Activated CD4-positive, alpha-beta T cell treated with anti-CD3 and anti-CD28 coated beads for 36 hours (primary cell): ENCODE measurements at regions not wholly inside any gene's neighbourhood (a gene's known extent, or its start where the extent isn't known, plus 50 kb on each side); places are given as distances from the start of the nearest gene placed in this dataset.

Experiments
- ATAC-seq: fragments of 200-7000 bp; cut with Tn5 transposase; one replicate; pipeline ENCODE4 v1.10.0; 2021; ENCODE audit warnings: mild to moderate bottlenecking, moderate library complexity
- CTCF ChIA-PET: fragments of 350-600 bp; sonication (Branson Sonifier 250); formaldehyde crosslinking; loops from one replicate; lab custom pipeline; 2021; ENCODE audit warnings: antibody characterized with exemption; lab: Charles Lee
- POLR2A ChIA-PET: fragments of 350-600 bp; sonication (Branson Sonifier 250); formaldehyde crosslinking; loops from one replicate; lab custom pipeline; 2021; ENCODE audit warnings: antibody characterized with exemption, inconsistent platforms; lab: Charles Lee
- DNase-seq: peaks from one replicate; pipeline ENCODE4 v3.0.0-alpha.2; 2020
- H3K27ac Mint-ChIP-seq: one replicate; pipeline ENCODE4 v1.8.0; 2021; ENCODE audit warnings: mixed read lengths
- H3K27me3 Mint-ChIP-seq: one replicate; pipeline ENCODE4 v1.8.0; 2021; ENCODE audit warnings: mixed read lengths
- H3K36me3 Mint-ChIP-seq: one replicate; pipeline ENCODE4 v1.8.0; 2021; ENCODE audit warnings: low read depth, mixed read lengths
- H3K4me1 Mint-ChIP-seq: one replicate; pipeline ENCODE4 v1.8.0; 2021; ENCODE audit warnings: mixed read lengths
- H3K4me3 Mint-ChIP-seq: one replicate; pipeline ENCODE4 v1.8.0; 2021; ENCODE audit warnings: mild to moderate bottlenecking, moderate library complexity, mixed read lengths
- H3K9me3 Mint-ChIP-seq: one replicate; pipeline ENCODE4 v1.8.0; 2021; ENCODE audit warnings: low read depth, mixed read lengths
- intact Hi-C, 2 experiments: fragments of 100-400 bp; cut with DNase I in 1 of 2; cut with micrococcal nuclease in 1 of 2; formaldehyde crosslinking; loops; one replicate each; pipeline versions ENCODE4 v1.14.2 to v1.15.1; 2022 to 2024; cut with DNase I, micrococcal nuclease

DNA sequence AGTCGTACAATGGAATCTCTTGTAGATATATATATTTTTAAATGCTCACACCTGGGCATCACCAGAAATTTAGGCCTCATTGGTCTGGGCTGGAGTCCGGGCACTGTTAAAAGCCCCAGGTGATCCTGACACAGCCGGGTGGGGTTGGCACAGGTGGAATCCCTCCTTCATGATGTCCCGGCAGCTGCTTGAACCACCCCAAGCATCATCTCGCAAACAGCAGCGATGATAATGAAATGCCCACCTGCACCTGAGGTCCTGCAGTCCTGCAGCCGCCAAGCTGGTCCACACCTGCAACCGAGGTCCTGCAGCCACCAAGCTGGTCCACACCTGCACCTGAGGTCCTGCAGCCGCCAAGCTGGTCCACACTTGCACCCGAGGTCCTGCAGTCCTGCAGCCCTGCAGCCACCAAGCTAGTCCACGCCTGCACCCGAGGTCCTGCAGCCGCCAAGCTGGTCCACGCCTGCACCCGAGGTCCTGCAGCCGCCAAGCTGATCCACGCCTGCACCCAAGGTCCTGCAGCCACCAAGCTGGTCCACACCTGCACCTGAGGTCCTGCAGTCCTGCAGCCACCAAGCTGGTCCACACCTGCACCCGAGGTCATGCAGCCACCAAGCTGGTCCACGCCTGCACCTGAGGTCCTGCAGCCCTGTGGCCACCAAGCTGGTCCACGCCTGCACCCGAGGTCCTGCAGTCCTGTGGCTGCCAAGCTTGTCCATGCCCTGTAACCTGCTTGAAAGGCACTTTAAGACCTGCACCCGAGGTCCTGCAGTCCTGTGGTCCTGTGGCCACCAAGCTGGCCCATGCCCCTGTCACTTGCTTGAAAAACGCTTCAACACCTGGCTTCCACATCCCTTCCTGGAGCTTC is 261.2 kb downstream of the DLL1 start:
- H3K9me3 Mint-ChIP-seq, result no peaks in the 10 kb centered on the region
- no peaks in the 10 kb centered on the region for H3K4me1 Mint-ChIP-seq
- intact Hi-C loops, result no loop called here
- H3K4me3 Mint-ChIP-seq, result no peak overlapping the region
- CTCF ChIA-PET, result no interaction called here
- H3K36me3 Mint-ChIP-seq, result no peaks in the 10 kb centered on the region
- POLR2A ChIA-PET, result no interaction called here
- H3K27me3 Mint-ChIP-seq, result peaks cover 2% of the 10 kb centered on the region
- ATAC-seq (no peak), DNase-seq (no peak)
- H3K27ac Mint-ChIP-seq, result no peak overlapping the region

DNA sequence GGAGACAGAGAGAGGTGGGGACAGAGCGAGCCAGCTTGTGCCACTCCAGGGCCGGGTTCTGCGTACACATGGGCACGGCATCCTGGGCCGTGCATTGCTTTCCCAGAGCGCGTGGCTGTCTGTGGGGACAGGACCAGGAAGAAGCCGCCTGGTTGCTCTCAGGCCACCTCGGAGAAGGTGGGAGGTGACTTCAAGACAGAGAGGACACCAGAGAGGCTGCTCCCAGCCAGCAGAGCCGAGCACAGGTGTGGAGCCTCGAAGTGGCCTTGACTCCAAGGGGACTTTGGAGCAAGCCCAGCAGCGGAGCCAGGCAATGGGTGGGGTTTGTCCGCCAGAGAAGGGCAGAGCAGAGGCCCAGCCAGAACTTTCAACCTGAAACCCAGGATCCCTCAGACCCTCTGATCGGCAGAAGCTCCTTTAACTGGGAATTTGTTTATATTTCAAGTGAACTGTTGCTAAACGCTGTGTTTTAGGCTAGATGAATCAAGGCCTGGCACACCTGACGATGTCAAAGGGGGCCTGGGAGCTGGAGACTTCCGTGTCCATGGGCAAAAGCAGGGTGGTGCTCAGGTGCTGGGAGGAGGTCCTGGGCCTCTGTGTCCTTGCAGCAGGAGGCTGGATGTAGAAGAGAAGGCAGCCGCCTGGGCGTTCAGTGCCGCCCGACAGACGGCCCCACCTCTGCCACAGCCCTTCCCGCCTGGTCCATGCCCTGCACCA is 262.1 kb downstream of the DLL1 start:
- intact Hi-C loops, result no loop called here
- CTCF ChIA-PET, result no interaction called here
- POLR2A ChIA-PET, result no interaction called here
- no peaks in the 10 kb centered on the region for H3K4me1 Mint-ChIP-seq
- ATAC-seq (no peak), DNase-seq (no peak)
- no peak overlapping the region for H3K27ac Mint-ChIP-seq
- no peaks in the 10 kb centered on the region for H3K9me3 Mint-ChIP-seq
- H3K4me3 Mint-ChIP-seq, result no peak overlapping the region
- H3K27me3 Mint-ChIP-seq, result peaks cover 2% of the 10 kb centered on the region
- H3K36me3 Mint-ChIP-seq, result no peaks in the 10 kb centered on the region

DNA sequence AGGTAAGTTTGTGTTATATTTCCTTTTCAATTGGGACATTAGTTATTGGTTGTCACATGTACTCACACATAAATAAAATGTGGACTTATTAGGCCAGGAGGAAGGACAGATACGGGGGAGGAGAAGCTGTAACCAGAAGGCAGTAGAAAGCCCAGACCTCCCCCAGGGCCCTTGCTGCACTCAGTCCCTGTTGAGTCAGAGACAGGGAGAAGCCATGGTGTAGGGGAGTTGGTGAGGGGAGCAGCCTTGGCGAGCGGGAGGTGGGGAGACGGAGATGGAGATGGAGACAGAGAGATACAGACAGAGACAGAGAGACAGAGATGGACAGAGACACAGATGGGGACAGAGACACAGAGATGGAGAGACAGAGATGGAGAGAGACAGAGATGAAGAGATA is 263.2 kb downstream of the DLL1 start:
- ChIA-PET POLR2A (no interaction called here), CTCF (no interaction called here)
- Mint-ChIP-seq H3K36me3 (no peaks in the 10 kb centered on the region), H3K27me3 (peaks cover 2% of the 10 kb centered on the region), H3K9me3 (no peaks in the 10 kb centered on the region), H3K4me3 (no peak overlapping the region), H3K27ac (no peak overlapping the region), H3K4me1 (no peaks in the 10 kb centered on the region)
- ATAC-seq (no peak), DNase-seq (no peak)
- intact Hi-C loops, result no loop called here

DNA sequence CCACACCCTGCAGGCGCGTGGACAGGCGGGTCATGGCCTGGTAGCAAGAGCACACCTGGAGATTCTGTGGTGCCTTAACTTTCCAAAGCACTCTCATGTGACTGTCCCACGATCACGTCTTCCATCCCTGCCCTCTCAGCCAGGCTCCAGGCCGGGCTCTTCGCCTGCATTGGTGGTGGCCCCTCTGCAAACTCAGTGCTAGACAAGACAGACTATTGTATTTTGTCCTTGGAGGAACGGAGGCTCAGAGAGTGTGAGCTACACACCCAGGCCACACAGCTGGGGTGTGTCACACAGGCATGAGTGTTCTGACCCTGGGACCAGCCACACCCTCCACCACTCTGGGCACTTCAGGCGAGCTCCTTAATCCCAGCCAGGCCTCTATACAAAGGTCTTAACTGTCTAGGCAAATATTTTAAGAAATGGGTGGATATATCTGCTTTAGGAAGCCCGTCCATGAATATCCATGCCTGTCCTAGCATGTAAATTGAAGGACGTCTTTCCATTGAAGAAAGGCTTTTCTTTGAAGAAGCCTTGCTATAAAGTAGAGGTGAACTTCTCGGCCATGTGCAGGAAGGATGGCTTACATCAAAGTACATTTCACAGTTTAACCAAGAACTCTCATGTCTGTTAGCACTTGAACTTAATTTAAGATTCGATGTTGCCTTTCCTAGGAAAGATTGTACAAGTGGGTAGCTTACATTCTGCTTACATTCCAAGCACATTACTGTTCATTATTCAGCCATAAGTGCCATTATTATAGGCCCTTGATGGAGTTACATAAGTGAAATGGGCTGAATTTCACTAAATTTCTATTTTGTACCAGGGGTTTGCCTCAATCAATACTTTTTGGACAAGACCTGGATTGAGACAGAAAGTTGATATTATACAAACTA is 263.9 kb downstream of the DLL1 start:
- Mint-ChIP-seq H3K4me1 (no peaks in the 10 kb centered on the region), H3K9me3 (no peaks in the 10 kb centered on the region), H3K27me3 (peaks cover 7% of the 10 kb centered on the region), H3K27ac (no peak overlapping the region), H3K36me3 (no peaks in the 10 kb centered on the region), H3K4me3 (no peak overlapping the region)
- ATAC-seq (no peak), DNase-seq (no peak)
- ChIA-PET POLR2A (no interaction called here), CTCF (no interaction called here)
- intact Hi-C loops, result no loop called here

DNA sequence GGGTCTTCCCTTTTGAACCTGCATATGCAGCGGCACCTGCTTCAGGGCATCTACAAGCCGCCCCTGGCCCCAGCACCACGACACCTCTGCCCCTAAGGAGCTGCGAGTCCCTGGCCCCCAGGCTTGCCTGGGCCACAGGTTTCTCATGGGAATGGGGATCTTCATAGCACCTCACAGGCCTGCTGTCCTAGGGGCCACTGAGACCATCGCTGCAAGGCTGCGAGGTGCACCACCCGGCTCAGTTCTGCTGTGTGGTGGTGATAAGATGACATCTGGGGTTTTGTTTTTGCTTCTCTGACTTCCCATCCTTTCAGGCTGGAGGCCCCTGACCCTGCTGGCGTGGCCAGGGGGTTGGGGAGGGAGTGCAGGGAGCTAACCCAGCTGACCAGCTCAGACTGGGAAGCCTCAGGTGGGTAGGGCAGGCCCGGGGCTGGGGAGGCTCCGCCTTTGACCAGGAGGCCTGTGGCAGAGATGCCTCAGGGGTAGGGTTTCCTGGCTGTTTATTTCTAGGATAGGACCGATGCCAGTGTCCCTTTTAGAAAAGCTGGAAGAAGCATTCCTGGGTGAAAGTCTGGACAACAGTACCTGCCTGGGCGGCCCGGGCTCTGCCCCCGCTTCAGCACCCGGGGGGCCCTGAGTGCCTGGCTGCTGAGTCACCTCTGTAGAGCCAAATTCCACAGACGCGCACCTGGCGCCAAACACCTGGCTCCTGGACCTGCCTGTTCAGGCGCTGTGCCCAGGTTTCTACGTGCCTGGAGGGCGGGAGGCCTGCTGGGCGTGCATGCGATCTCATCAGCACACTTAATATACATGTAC is 264.7 kb downstream of the DLL1 start:
- peaks cover 10% of the 10 kb centered on the region for H3K27me3 Mint-ChIP-seq
- intact Hi-C loops, result no loop called here
- H3K4me3 Mint-ChIP-seq, result no peak overlapping the region
- H3K4me1 Mint-ChIP-seq, result no peaks in the 10 kb centered on the region
- POLR2A ChIA-PET, result no interaction called here
- CTCF ChIA-PET, result no interaction called here
- H3K36me3 Mint-ChIP-seq, result no peaks in the 10 kb centered on the region
- H3K27ac Mint-ChIP-seq, result no peak overlapping the region
- ATAC-seq, result no peak
- no peak for DNase-seq
- no peaks in the 10 kb centered on the region for H3K9me3 Mint-ChIP-seq

DNA sequence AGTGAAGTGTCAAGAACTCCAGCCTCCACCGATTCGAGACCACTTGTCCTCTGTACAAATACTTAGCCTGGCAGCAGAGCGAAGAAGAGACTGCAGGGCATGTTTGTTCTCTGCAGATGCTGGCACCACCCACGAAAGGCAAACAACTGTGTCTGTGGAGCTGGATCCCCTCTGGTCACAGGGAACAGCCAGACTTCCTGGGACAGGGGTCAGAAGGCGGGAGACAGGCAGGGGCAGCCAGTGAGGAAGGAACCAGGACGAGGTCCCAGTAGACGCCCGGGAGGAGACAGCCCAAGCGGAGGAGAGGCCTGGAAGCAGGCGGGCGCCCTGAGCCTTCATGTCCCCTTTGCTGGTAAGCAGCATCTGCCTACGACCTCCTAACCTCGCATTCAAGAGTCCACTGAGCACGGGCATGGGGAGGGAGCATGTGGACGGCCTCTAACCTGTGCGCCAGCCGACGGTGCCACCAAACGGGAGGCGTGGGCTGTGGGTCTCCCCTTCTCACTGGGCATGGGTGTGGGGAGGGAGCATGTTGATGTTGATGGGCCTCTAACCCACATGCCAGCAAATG is 265.5 kb downstream of the DLL1 start:
- ATAC-seq (no peak), DNase-seq (no peak)
- Mint-ChIP-seq H3K36me3 (no peaks in the 10 kb centered on the region), H3K4me3 (no peak overlapping the region), H3K4me1 (no peaks in the 10 kb centered on the region), H3K27me3 (peaks cover 10% of the 10 kb centered on the region), H3K27ac (no peak overlapping the region), H3K9me3 (no peaks in the 10 kb centered on the region)
- ChIA-PET POLR2A (no interaction called here), CTCF (no interaction called here)
- intact Hi-C loops, result no loop called here

DNA sequence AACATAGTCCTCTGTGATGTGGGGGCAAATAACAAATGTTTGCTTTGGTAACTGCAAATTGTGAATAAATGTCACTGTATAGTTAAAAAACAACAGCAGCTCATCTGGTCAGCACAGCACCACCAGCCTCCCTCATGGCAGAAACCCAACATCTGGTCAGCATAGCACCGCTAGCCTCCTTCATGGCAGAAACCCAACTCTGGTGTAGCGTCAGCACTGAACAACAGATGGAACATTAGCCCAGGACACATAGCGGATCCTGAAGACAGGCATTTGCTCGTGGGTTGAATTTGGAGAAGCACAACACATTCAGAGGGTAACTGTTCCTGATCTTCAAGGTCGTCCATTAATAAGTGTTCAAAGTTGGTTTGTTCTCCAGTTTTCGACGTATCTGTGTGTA is 265.9 kb downstream of the DLL1 start:
- DNase-seq (no peak), ATAC-seq (no peak)
- H3K4me3 Mint-ChIP-seq, result no peak overlapping the region
- H3K27me3 Mint-ChIP-seq, result peaks cover 10% of the 10 kb centered on the region
- CTCF ChIA-PET, result no interaction called here
- H3K9me3 Mint-ChIP-seq, result no peaks in the 10 kb centered on the region
- intact Hi-C loops, result no loop called here
- no peaks in the 10 kb centered on the region for H3K4me1 Mint-ChIP-seq
- no peaks in the 10 kb centered on the region for H3K36me3 Mint-ChIP-seq
- POLR2A ChIA-PET, result no interaction called here
- no peak overlapping the region for H3K27ac Mint-ChIP-seq

DNA sequence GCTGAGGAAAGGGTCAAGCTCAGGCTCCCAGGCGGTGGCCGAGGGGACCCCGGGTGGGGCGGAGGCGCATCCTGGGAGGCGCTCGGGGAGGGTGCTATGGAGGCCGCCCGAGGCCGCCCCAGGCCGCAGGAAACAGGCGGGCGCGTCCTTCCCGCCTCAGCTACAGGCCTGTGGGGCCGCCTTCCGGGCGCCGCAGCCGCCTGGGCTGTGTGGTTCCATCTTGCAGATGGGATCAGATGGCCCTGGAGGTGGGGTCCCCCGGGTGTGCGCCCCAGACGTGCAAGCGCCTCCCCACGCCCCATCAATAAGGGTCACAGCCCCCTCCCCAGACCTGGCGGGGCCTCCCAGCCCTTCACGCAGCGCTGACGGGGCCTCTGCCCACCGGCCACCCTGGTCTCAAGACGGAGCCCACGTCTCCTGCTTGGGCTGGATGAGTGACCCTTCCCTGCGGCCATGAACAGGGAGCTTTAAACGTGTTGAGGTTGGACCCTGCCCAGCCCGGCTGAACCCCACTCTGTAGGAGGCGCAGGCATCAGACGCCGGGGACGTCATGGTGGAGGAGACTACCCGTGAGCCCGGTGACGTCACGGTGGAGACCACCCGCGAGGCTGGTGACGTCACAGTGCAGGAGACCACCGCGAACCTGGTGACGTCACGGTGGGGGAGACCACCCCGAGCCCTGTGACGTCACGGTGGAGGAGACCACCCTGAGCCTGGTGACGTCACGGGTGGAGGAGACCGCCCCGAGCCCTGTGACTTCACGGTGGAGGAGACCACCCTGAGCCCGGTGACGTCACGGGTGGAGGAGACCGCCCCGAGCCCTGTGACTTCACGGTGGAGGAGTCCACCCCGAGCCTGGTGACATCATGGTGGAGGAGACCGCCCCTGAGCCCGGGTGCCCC is 267.0 kb downstream of the DLL1 start:
- H3K27me3 Mint-ChIP-seq, result peaks cover 10% of the 10 kb centered on the region
- ATAC-seq, result no peak
- no peaks in the 10 kb centered on the region for H3K9me3 Mint-ChIP-seq
- ChIA-PET CTCF (no interaction called here), POLR2A (no interaction called here)
- no peaks in the 10 kb centered on the region for H3K4me1 Mint-ChIP-seq
- H3K36me3 Mint-ChIP-seq, result no peaks in the 10 kb centered on the region
- H3K27ac Mint-ChIP-seq, result no peak overlapping the region
- no peak for DNase-seq
- H3K4me3 Mint-ChIP-seq, result no peak overlapping the region
- intact Hi-C loops, result no loop called here

DNA sequence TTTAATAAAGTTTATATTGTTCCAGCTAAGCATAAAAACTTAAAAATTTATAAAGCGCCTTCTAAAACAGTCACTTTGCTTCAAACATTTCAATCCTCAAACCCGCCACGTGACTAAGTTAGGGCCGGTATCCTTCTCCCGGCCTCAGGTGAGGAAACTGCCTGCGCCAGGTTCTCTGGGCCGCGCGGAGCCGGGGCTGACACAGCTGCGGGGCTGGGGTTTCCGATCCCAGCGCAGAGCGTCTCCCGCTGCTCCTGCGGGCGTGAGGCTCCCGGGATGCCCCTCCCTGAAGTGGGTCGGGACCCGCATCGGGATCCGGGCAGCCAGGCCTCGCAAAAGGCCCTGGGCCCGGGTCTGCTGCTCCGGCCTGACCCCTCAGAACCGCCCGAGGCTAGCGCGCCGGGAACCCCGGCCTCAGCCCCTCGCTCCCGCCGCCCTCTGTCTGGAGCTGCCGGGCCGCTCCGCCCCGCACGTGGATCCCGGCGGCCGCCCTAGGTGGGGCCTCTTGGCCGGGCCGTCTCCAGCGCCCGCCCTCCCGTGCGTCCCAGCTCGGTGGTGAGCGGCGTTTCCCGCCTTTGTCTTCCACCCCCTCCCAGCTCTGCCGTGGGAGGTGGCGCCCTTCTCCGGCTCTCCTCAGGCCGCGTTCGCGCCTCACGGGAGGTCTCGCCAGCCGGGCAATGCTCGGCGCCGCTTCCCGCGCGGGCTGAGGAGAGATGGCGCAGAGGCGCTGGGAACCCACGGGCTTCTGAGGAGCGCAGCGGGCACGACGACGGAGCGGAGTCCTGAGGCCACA is 267.9 kb downstream of the DLL1 start:
- H3K4me1 Mint-ChIP-seq, result no peaks in the 10 kb centered on the region
- no peaks in the 10 kb centered on the region for H3K9me3 Mint-ChIP-seq
- H3K27me3 Mint-ChIP-seq, result peaks cover 10% of the 10 kb centered on the region
- intact Hi-C loops, result no loop called here
- no peak overlapping the region for H3K27ac Mint-ChIP-seq
- DNase-seq, result no peak
- H3K4me3 Mint-ChIP-seq, result no peak overlapping the region
- no peak for ATAC-seq
- POLR2A ChIA-PET, result no interaction called here
- CTCF ChIA-PET, result interaction anchor here (0.8 kb wide), 2 partner anchors 189 to 233 kb away, joined by 3 to 4 read pairs; no protein-coding TSS in a partner anchor
- no peaks in the 10 kb centered on the region for H3K36me3 Mint-ChIP-seq
